ENCODE measurements at regions not wholly inside any gene's neighbourhood (a gene's known extent, or its start where the extent isn't known, plus 50 kb on each side); places are given as distances from the start of the nearest gene placed in this dataset.

- peak in 1 of 3 experiments; percentile 75; a peak in 2 of 6 replicates for TF ChIP-seq ZBTB11 (CRISPR knock-in tag; IDR thresholded peaks at IDR 0.05)
- peak; percentile 72 to 85; a peak in 3 of 4 replicates for TF ChIP-seq ARNT (IDR thresholded peaks at IDR 0.05)
- no peak for TF ChIP-seq FOXO4 (CRISPR knock-in tag; IDR thresholded peaks at IDR 0.05)
- no peak for TF ChIP-seq KDM4B (IDR thresholded peaks at IDR 0.05; ENCODE audit: borderline replicate concordance in 2 of 2, low read depth in 1 of 2)
- peak; percentile 84 for TF ChIP-seq POLR2AphosphoS5 (IDR thresholded peaks at IDR 0.05; ENCODE audit: control insufficient read depth, insufficient read depth, low read depth, low read length)
- no peak for TF ChIP-seq ZNF311 (CRISPR knock-in tag; IDR thresholded peaks at IDR 0.05)
- 0 out of 2 replicates have a peak, but pooled peaks have one; percentile 8 for TF ChIP-seq ZBTB26 (CRISPR knock-in tag; IDR thresholded peaks at IDR 0.05)
- peak; percentile 83; the same call in 1 of the 2 replicates for TF ChIP-seq TOE1 (IDR thresholded peaks at IDR 0.05; ENCODE audit: borderline replicate concordance)
- TF ChIP-seq TOE1 (CRISPR knock-in tag; IDR thresholded peaks at IDR 0.05; ENCODE audit: borderline replicate concordance, low read depth) = no peak
- peak; percentile 95 for TF ChIP-seq SMARCE1 (IDR thresholded peaks at IDR 0.05)
- TF ChIP-seq SMAD1 (IDR thresholded peaks at IDR 0.05; ENCODE audit: low read depth, low read length, partially characterized antibody) = peak; percentile 24
- TF ChIP-seq HMGXB4 (CRISPR knock-in tag; IDR thresholded peaks at IDR 0.05) = no peak
- peak; percentile 97 for TF ChIP-seq CBFA2T2 (conservative IDR thresholded peaks at IDR 0.05)
- peak; percentile 46 for TF ChIP-seq ETV5 (CRISPR knock-in tag; IDR thresholded peaks at IDR 0.05; ENCODE audit: low read depth)
- TF ChIP-seq E4F1 (CRISPR knock-in tag; IDR thresholded peaks at IDR 0.05; ENCODE audit: borderline replicate concordance) = no peak
Observed at GRCh38 chr6:40715570-40716403, 128.6 kb upstream of the LRFN2 start (continued).
